ENCODE measurements at regions not wholly inside any gene's neighbourhood (a gene's known extent, or its start where the extent isn't known, plus 50 kb on each side); places are given as distances from the start of the nearest gene placed in this dataset.

GRCh38 chr3:62982795-62983455 is 107.7 kb upstream of the CADPS start:
- DNase-seq = no peak

GRCh38 chr3:62986061-62986460 is 110.8 kb upstream of the CADPS start:
- no peak for DNase-seq

DNA sequence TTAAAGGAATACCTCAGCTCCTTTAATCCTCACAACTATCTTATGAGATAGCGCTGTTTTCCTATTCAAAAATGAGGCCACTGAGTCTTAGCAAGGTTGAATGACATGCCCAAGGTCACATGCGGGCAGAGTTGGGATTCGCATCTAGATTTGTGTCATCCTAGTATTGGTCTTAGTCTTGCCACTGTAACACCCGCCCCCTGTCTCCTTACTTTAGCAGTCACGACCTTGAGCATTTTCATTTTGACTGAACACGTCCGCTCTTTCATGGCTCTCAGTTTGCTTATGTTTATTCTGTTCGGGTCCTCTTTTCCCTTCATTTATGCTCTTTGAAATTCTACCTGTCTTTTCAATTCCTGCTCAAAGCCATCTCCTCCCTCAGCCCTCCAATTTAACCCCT is 112.5 kb upstream of the CADPS start:
- no peak for DNase-seq

DNA sequence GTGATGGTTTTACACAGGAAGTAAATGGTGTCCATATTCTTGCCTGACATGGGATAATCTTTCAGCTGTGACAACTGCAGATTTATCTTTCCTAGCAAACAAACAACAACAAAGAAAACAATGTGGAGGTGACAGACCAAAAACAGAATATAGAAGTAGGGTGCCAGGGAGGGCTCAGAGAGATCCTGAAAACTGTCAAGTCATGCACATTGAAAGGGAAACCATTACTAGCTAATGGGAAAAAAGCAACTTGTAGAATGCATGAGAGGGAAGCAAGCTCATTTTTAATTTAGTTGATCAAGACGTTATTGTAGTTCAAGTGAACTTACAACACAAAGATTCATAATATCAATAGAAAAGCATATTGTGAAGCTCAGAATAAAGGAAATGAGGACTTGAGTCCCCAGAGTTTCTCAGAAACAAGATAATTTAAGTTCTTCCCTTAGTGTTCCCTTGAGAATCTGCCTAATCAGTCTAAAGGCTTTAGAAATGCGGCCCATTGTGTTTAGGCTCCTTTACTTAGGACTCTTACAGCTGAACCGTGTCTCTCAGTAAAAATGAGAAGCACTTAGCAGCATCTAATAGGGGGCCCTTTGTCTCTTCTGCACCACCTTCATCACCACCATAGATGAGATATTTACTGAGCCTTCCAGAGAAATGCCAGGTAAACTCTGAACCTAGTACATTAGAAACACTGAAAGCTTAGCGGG is 115.6 kb upstream of the CADPS start:
- peak; percentile 58 for DNase-seq

- no peak for DNase-seq
These were observed 117.3 kb upstream of the CADPS start for GRCh38 chr3:62992520-62992919.

DNA sequence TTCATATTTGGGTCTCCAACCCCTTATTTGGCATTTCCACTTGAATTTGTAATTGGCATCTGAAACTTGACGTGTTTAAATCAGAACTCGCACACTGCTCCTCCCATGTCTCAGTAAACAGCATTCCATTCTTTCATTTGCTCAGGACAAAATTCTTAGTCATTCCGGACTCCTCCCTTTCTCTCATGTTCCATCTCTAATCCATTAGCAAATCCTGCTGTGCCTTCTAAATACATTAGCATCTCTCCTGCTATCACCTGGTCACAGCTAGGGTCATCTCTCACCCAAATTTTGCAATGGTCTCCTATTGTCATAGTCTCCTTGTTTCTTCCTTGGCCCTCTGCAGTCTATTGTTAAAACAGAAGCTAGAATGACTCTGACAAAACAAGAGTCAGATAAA is 119.9 kb upstream of the CADPS start:
- no peak for DNase-seq

DNA sequence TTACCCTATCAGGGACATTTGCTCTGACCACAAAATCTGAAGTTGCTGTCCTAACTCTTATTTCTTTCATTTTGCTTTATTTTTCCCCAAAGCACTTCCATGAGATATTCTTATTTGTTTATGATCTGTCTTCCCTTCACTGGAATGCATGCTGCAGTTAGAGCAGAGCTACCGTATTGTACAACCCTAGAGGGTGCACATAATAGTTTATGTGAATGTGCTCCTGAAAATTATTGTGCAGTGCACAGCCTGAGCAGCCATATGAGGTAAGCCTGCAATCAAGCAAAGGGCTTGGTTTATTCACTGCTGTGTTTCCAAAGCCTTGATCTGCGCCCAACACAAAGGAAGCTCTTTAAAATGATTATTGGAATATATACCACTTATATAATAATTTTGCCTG is 120.3 kb upstream of the CADPS start:
- DNase-seq = no peak

GRCh38 chr3:62997369-62997768 is 122.2 kb upstream of the CADPS start:
- no peak for DNase-seq

- DNase-seq = no peak
These were observed 123.9 kb upstream of the CADPS start for GRCh38 chr3:62999158-62999557.

DNA sequence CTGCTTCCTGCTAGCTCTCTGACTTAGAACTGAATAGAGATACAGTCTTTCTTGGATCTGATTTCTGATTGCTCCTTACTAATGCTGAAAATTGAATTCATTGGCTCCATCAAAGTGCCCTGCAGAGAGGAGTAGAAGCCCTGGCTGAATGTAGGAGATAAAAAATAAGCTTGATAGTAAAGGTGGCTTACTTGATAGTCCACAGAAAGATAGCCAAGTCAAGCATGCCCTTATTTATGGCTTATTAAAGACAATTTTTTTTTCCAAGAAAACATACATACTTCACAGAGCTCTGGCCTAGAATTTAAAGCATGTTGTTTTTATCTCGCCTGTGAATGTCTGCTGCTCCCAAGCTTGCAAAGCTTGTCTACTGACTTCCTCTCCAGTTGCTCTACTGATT is 124.6 kb upstream of the CADPS start:
- DNase-seq = no peak

GRCh38 chr3:63004448-63004847 is 129.2 kb upstream of the CADPS start:
- no peak for DNase-seq

DNA sequence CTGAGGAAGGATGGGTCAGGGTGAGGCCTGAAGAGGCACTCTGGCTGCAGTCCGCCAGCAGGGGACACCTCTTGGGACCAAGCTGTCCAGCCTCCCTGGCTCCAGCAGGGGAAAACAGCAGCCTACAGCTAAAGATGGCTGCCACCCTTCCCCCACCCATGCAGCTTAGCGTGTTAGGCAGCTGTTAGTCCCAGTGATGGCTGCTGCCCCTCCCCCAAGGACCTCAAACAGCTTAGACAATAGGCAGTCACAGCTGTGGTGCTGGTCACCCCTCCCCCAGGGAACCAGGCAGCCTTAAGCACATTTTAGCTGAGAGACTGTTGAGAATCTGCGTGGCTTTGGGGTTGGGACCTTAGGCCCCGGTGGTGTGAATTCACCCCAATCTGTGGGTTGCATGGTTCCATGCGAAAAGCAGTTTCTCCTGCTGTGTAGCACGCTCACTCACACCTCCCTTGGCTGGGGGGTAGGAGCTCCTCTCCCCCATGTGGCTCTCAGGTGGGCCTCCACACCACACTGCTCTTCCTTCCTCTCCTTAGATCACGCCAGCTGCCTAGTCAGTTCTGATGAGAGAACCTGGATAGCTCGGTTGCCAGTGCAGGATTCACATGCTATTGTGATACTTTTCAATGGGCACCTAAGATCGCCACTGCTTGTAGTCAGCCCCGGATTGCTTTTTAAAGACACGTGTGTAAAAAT is 140.5 kb upstream of the CADPS start:
- DNase-seq = no peak

- no peak for DNase-seq
These were observed 146.9 kb upstream of the CADPS start for GRCh38 chr3:63022114-63022513.

DNA sequence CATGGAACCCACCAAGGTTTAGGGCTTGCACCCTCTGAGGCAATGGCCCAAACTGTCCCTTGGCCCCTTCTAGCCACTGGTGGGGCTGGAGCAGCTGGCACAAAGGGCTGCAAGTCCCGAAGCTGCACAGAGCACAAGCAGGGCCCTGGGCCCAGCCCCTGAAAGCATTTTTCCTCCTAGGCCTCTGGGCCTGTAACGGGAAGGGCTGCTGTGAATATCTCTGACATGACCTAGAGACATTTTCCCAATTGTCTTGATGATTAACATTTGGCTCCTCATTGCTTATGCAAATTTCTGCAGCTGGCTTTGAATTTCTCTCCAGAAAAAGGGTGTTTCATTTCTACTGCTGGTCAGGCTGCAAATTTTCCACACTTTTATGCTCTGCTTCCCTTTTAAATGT is 151.5 kb upstream of the CADPS start:
- no peak for DNase-seq

GRCh38 chr3:63029326-63029725 is 154.1 kb upstream of the CADPS start:
- no peak for DNase-seq

DNA sequence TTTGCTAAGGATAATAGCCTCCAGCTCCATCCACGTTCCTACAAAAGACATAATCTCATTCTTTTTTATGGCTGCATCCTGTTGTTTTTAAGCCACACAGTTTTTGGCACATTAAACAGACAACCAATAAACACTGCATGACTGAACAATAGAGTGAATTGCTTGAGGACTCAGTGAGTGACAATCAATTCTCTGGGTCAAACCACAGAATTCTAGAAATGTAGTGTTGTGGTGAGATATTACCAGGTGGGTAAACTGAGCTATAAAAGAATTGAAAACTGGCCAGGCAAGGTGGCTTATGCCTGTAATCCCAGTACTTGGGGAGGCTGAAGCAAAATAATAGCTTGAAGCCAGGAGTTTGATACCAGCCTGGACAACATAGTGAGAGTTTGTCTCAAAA is 154.7 kb upstream of the CADPS start:
- DNase-seq = no peak

DNA sequence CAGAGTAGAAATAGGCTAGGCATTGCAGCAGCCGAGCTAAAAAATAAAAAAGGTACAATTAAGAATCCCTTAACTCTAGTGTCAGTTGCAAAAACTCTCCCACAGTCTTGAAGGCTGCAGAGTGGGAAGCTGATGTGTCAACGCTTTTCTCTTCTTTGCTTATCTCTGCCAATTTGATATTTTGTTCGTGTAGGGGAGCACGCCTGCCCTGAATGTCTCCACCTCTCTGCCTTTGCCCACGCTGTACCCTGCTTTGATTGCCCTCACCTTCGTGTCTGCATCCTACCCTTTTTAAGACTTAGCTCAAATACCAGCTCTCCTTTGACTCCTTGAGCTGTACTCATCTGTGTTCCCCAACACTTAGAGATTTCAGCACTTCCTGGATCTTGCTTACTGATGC is 155.4 kb upstream of the CADPS start:
- DNase-seq = no peak

DNA sequence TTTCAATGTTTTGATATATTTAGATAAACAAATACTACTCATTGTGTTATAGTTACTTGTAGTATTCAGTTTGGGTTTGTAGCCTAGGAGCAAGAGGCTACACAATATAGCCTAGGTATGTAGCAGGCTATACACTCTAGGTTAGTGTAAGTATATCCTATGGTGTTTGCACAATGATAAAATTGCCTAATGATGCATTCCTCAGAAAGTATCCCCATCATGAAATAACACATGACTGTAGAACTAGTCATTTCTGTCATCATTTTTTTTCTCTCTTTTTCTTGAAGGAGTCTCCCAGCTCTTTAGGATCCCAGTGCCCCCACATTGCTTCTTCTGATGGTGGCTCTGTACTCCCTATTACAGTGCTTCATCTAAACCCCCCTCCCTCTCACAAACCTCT is 157.7 kb upstream of the CADPS start:
- no peak for DNase-seq

- DNase-seq = no peak
These were observed 158.9 kb upstream of the CADPS start for GRCh38 chr3:63034101-63034500.

GRCh38 chr3:63037116-63037515 is 161.9 kb upstream of the CADPS start:
- DNase-seq = no peak

GRCh38 chr3:63042833-63043232 is 167.6 kb upstream of the CADPS start:
- DNase-seq = no peak

DNA sequence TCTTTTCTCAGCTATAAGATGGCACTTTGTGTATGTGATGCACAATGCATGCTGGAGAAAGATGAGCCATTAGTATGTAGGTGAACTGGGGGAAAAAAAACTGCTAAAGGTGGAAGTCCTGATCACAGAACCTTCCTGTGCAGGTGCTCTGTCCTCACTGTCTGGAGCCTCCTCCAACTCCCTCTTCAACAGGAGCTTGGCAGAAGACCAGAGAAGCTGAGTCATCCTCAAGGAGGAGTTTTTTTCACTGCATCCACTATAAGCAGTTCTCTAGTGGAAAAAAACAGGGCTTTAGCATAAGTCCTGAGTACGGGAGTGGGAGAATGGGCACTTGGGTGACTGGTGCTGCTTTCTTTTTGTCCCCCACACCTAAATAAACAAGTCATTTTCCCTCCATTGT is 168.4 kb upstream of the CADPS start:
- DNase-seq = no peak

DNA sequence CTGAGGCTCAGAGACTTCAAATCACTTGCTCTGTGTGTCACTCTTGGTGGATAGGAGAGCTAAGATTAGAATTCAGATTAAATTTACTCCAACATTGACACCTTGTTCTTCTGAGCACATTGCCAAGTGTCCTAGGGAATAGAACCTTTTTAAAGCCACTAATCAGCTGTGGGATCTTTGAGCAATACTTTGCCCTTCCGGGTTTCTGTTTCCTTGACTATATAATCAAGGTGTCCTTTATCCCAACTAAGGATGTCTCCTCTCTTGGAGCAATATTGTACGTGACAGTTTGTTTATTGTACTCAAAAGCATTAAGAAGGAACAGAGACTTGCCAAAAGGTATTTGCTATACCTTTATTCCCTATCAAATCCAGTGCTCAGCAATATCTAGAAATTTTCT is 170.9 kb upstream of the CADPS start:
- no peak for DNase-seq

GRCh38 chr3:63046580-63046979 is 171.4 kb upstream of the CADPS start:
- DNase-seq = no peak

Measured in NCI-H1436 treated with DMSO at 0.1 percent for 48 hours (cell line).